Coronary artery (tissue), 2 donors: ENCODE measurements at regions not wholly inside any gene's neighbourhood (a gene's known extent, or its start where the extent isn't known, plus 50 kb on each side); places are given as distances from the start of the nearest gene placed in this dataset.

Source experiments
- DNase-seq: peaks from one replicate; pipeline ENCODE4 v3.0.0-alpha.2; 2017; ENCODE audit warnings: low spot score
- H3K27ac ChIP-seq, 2 donors: fragments of 200-600 bp; sonication (generic); one replicate each; pipeline ENCODE4 v1.5.1; 2016 to 2019
- H3K4me3 ChIP-seq: fragments of 200-600 bp; sonication (generic); 2 replicates; pipeline ENCODE4 v1.5.1; 2016; ENCODE audit warnings: mild to moderate bottlenecking, moderate library complexity
- CTCF ChIP-seq: fragments of 200-600 bp; sonication (generic); IDR thresholded peaks from one replicate; pipeline ENCODE4 v1.5.1; 2019; ENCODE audit warnings: antibody characterized with exemption

GRCh38 chr16:72576189-72576588 lies 404.2 kb upstream of the PMFBP1 start:
- no peak for DNase-seq
- Histone ChIP-seq H3K27ac (no peak overlapping the region), H3K4me3 (no peak overlapping the region)
- no peak for TF ChIP-seq CTCF

- DNase-seq: no peak
- no peak for TF ChIP-seq CTCF
- H3K4me3 ChIP-seq: no peak overlapping the region
- H3K27ac ChIP-seq: no peak overlapping the region
These were observed 397.7 kb upstream of the PMFBP1 start for GRCh38 chr16:72569677-72570076.

GRCh38 chr16:72568502-72568901 lies 396.5 kb upstream of the PMFBP1 start:
- DNase-seq: no peak
- no peak overlapping the region for H3K27ac ChIP-seq
- H3K4me3 ChIP-seq: no peak overlapping the region
- no peak for TF ChIP-seq CTCF

GRCh38 chr16:72566174-72566573 lies 394.2 kb upstream of the PMFBP1 start:
- Histone ChIP-seq H3K27ac (no peak overlapping the region), H3K4me3 (no peak overlapping the region)
- DNase-seq: no peak
- no peak for TF ChIP-seq CTCF

- no peak for DNase-seq
- no peak overlapping the region for H3K27ac ChIP-seq
- no peak for TF ChIP-seq CTCF
- H3K4me3 ChIP-seq: no peak overlapping the region
These were observed 393.2 kb upstream of the PMFBP1 start for GRCh38 chr16:72565106-72565505.

- Histone ChIP-seq H3K27ac (no peak overlapping the region), H3K4me3 (no peak overlapping the region)
- TF ChIP-seq CTCF: no peak
- DNase-seq: no peak
These were observed 388.7 kb upstream of the PMFBP1 start for GRCh38 chr16:72560617-72561016.

- Histone ChIP-seq H3K4me3 (no peak overlapping the region), H3K27ac (no peak overlapping the region)
- TF ChIP-seq CTCF: no peak
- no peak for DNase-seq
These were observed 386.5 kb upstream of the PMFBP1 start for GRCh38 chr16:72558501-72558900.
